WTC11 (cell line): ENCODE measurements at regions not wholly inside any gene's neighbourhood (a gene's known extent, or its start where the extent isn't known, plus 50 kb on each side); places are given as distances from the start of the nearest gene placed in this dataset.

Experiments used
- ATAC-seq: fragments of 200-7000 bp; cut with Tn5 transposase; 2 replicates; pipeline ENCODE4 v1.10.0; 2021; ENCODE audit warnings: mild to moderate bottlenecking, moderate library complexity
- CTCF ChIA-PET: fragments of 300-600 bp; sonication (Branson Sonifier 250); formaldehyde crosslinking; loops from one replicate; lab custom pipeline; 2021; ENCODE audit warnings: antibody characterized with exemption; lab: Charles Lee
- POLR2A ChIA-PET: fragments of 350-600 bp; sonication (Branson Sonifier 250); formaldehyde crosslinking; loops from one replicate; lab custom pipeline; 2021; ENCODE audit warnings: antibody characterized with exemption; lab: Charles Lee
- DNase-seq: peaks from one replicate; pipeline ENCODE4 v3.0.0; 2021; ENCODE audit warnings: low spot score
- H3K27ac Mint-ChIP-seq: 2 replicates; pipeline ENCODE4 v1.8.0; 2021; ENCODE audit warnings: mixed read lengths
- H3K27me3 Mint-ChIP-seq: 2 replicates; pipeline ENCODE4 v1.8.0; 2021; ENCODE audit warnings: low read depth, mild to moderate bottlenecking, moderate library complexity, mixed read lengths
- H3K36me3 Mint-ChIP-seq: 2 replicates; pipeline ENCODE4 v1.8.0; 2021; ENCODE audit warnings: mixed read lengths
- H3K4me1 Mint-ChIP-seq: 2 replicates; pipeline ENCODE4 v1.8.0; 2022; ENCODE audit warnings: mixed read lengths
- H3K4me3 Mint-ChIP-seq: 2 replicates; pipeline ENCODE4 v1.8.0; 2021; ENCODE audit warnings: mild to moderate bottlenecking, moderate library complexity, mixed read lengths
- H3K9me3 Mint-ChIP-seq: 2 replicates; pipeline ENCODE4 v1.8.0; 2021; ENCODE audit warnings: mixed read lengths
- ELF4 ChIP-seq: sonication (generic); formaldehyde crosslinking; IDR thresholded peaks from 2 replicates; pipeline ENCODE4 v1.8.1; 2022; ENCODE audit warnings: low read depth, mild to moderate bottlenecking, moderate library complexity, missing genetic modification reagents
- ETV6 ChIP-seq: sonication (generic); formaldehyde crosslinking; IDR thresholded peaks from 2 replicates; pipeline ENCODE4 v1.8.1; 2022; ENCODE audit warnings: mild to moderate bottlenecking, missing genetic modification reagents
- FOXK1 ChIP-seq: sonication (generic); formaldehyde crosslinking; IDR thresholded peaks from 2 replicates; pipeline ENCODE4 v1.8.0; 2022; ENCODE audit warnings: mild to moderate bottlenecking, moderate library complexity, missing genetic modification reagents
- MYBL2 ChIP-seq: sonication (generic); formaldehyde crosslinking; IDR thresholded peaks from 2 replicates; pipeline ENCODE4 v1.8.1; 2023; ENCODE audit warnings: mild to moderate bottlenecking, moderate library complexity, missing genetic modification reagents
- NFE2L1 ChIP-seq: sonication (generic); formaldehyde crosslinking; IDR thresholded peaks from 2 replicates; pipeline ENCODE4 v1.8.1; 2023; ENCODE audit warnings: missing genetic modification reagents
- NFYB ChIP-seq: sonication (generic); formaldehyde crosslinking; conservative IDR thresholded peaks from 2 replicates; pipeline ENCODE4 v1.8.0; 2022; ENCODE audit warnings: low read depth, missing genetic modification reagents
- NR1H2 ChIP-seq: sonication (generic); formaldehyde crosslinking; IDR thresholded peaks from 2 replicates; pipeline ENCODE4 v1.9.0; 2021; ENCODE audit warnings: mild to moderate bottlenecking, moderate library complexity, missing genetic modification reagents
- TEAD1 ChIP-seq: sonication (generic); formaldehyde crosslinking; IDR thresholded peaks from 2 replicates; pipeline ENCODE4 v1.8.0; 2022; ENCODE audit warnings: mild to moderate bottlenecking, missing genetic modification reagents
- TEAD4 ChIP-seq: sonication (generic); formaldehyde crosslinking; IDR thresholded peaks from 2 replicates; pipeline ENCODE4 v1.8.0; 2022; ENCODE audit warnings: mild to moderate bottlenecking, missing genetic modification reagents
- ZNF138 ChIP-seq: sonication (generic); formaldehyde crosslinking; conservative IDR thresholded peaks from 2 replicates; pipeline ENCODE4 v1.8.1; 2022; ENCODE audit warnings: mild to moderate bottlenecking, moderate library complexity, missing genetic modification reagents
- ZNF396 ChIP-seq: fragments of 250-450 bp; sonication (Bioruptor Pico); IDR thresholded peaks from 2 replicates; pipeline ENCODE4 v1.8.0; 2021; ENCODE audit warnings: mild to moderate bottlenecking, moderate library complexity, borderline replicate concordance
- ZNF416 ChIP-seq: fragments of 250-450 bp; sonication (Bioruptor Pico); IDR thresholded peaks from 2 replicates; pipeline ENCODE4 v1.9.0; 2021; ENCODE audit warnings: mild to moderate bottlenecking, inconsistent platforms
- ZNF423 ChIP-seq: fragments of 250-450 bp; sonication (Bioruptor Pico); IDR thresholded peaks from 2 replicates; pipeline ENCODE4 v2.1.2; 2022; ENCODE audit warnings: mild to moderate bottlenecking, moderate library complexity
- TF ChIP-seq, protein P1 (sequence below): sonication (generic); formaldehyde crosslinking; IDR thresholded peaks from 2 replicates; pipeline ENCODE4 v1.8.1; 2023; ENCODE audit warnings: mild to moderate bottlenecking, missing genetic modification reagents, moderate library complexity
- TF ChIP-seq, protein P2 (sequence below): fragments of 250-450 bp; sonication (Bioruptor Pico); IDR thresholded peaks from 2 replicates; pipeline ENCODE4 v1.9.0; 2021; ENCODE audit warnings: mild to moderate bottlenecking
- TF ChIP-seq, protein P3 (sequence below): sonication (generic); formaldehyde crosslinking; IDR thresholded peaks from 2 replicates; pipeline ENCODE4 v1.8.0; 2022; ENCODE audit warnings: mild to moderate bottlenecking, missing genetic modification reagents
- TF ChIP-seq, protein P4 (sequence below): sonication (generic); formaldehyde crosslinking; IDR thresholded peaks from 2 replicates; pipeline ENCODE4 v1.8.0; 2023; ENCODE audit warnings: missing genetic modification reagents, mild to moderate bottlenecking, borderline replicate concordance
- TF ChIP-seq, protein P5 (sequence below): sonication (generic); formaldehyde crosslinking; IDR thresholded peaks from 2 replicates; pipeline ENCODE4 v1.8.0; 2022; ENCODE audit warnings: missing genetic modification reagents

DNA sequence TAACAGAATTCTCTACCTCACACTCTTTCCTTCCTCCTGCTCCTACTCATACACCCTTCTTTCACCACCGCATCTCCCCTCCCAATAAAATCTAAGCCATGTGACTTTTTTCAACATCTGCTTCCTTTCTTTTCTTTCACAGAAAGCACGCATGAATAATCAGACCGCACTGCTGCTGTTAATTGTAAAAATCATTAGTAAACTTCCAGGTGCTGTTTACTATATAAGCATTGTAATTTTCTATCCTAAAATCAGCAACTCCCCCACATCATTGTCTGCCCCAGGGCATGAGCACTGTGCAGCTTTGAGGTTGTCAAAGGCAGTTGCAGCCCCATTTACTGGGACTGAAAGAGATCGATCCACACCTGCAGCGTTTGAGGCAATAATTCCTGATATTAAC lies 782.6 kb upstream of the ID2 start:
- peaks cover 24% of the 10 kb centered on the region for H3K9me3 Mint-ChIP-seq
- ChIA-PET CTCF (no interaction called here), POLR2A (no interaction called here)
- peaks cover 76% of the 10 kb centered on the region for H3K4me1 Mint-ChIP-seq
- peaks cover 4% of the 10 kb centered on the region for H3K27me3 Mint-ChIP-seq
- peak overlapping the region; percentile 97 for H3K27ac Mint-ChIP-seq
- H3K4me3 Mint-ChIP-seq = peak overlapping the region; percentile 1
- TF ChIP-seq, protein P1, sequence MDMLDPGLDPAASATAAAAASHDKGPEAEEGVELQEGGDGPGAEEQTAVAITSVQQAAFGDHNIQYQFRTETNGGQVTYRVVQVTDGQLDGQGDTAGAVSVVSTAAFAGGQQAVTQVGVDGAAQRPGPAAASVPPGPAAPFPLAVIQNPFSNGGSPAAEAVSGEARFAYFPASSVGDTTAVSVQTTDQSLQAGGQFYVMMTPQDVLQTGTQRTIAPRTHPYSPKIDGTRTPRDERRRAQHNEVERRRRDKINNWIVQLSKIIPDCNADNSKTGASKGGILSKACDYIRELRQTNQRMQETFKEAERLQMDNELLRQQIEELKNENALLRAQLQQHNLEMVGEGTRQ (CRISPR knock-in tag) = peak; percentile 51; the same call in 1 of the 2 replicates
- TF ChIP-seq ZNF396 (no peak), TEAD4 (CRISPR knock-in tag) (no peak), ELF4 (CRISPR knock-in tag) (no peak), NR1H2 (CRISPR knock-in tag) (no peak), NFE2L1 (CRISPR knock-in tag) (no peak), MYBL2 (CRISPR knock-in tag) (no peak), ZNF416 (no peak), NFYB (CRISPR knock-in tag) (no peak)
- TF ChIP-seq, protein P2, sequence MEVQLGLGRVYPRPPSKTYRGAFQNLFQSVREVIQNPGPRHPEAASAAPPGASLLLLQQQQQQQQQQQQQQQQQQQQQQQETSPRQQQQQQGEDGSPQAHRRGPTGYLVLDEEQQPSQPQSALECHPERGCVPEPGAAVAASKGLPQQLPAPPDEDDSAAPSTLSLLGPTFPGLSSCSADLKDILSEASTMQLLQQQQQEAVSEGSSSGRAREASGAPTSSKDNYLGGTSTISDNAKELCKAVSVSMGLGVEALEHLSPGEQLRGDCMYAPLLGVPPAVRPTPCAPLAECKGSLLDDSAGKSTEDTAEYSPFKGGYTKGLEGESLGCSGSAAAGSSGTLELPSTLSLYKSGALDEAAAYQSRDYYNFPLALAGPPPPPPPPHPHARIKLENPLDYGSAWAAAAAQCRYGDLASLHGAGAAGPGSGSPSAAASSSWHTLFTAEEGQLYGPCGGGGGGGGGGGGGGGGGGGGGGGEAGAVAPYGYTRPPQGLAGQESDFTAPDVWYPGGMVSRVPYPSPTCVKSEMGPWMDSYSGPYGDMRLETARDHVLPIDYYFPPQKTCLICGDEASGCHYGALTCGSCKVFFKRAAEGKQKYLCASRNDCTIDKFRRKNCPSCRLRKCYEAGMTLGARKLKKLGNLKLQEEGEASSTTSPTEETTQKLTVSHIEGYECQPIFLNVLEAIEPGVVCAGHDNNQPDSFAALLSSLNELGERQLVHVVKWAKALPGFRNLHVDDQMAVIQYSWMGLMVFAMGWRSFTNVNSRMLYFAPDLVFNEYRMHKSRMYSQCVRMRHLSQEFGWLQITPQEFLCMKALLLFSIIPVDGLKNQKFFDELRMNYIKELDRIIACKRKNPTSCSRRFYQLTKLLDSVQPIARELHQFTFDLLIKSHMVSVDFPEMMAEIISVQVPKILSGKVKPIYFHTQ (CRISPR knock-in tag) = no peak
- TF ChIP-seq, protein P3, sequence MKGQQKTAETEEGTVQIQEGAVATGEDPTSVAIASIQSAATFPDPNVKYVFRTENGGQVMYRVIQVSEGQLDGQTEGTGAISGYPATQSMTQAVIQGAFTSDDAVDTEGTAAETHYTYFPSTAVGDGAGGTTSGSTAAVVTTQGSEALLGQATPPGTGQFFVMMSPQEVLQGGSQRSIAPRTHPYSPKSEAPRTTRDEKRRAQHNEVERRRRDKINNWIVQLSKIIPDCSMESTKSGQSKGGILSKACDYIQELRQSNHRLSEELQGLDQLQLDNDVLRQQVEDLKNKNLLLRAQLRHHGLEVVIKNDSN = 0 out of 2 replicates have a peak, but pooled peaks have one; percentile 17
- H3K36me3 Mint-ChIP-seq = peaks cover 35% of the 10 kb centered on the region
- ATAC-seq = peak; percentile 26
- no peak for DNase-seq

DNA sequence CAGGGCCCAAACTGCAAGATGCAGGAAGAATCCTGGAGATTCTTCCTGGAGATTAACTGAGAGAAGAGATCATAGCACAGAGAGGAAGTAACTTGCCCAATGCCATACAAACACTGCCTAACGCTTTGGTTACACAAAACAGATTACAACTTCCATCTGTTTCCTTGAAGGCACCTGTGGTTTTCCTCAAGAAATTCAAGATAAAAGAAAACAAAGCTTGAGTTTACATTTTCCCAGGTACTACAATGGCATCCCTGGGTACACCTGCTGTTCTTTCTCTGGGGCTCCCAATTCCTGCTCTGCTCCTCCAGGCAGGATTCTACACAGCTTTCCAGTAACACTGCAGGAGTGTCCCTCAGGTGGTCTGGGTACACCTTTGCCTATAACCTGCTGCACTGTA lies 781.9 kb upstream of the ID2 start:
- H3K9me3 Mint-ChIP-seq = peaks cover 25% of the 10 kb centered on the region
- peaks cover 36% of the 10 kb centered on the region for H3K36me3 Mint-ChIP-seq
- H3K4me1 Mint-ChIP-seq = peaks cover 78% of the 10 kb centered on the region
- CTCF ChIA-PET = no interaction called here
- DNase-seq = no peak
- H3K4me3 Mint-ChIP-seq = no peak overlapping the region
- POLR2A ChIA-PET = no interaction called here
- peaks cover 4% of the 10 kb centered on the region for H3K27me3 Mint-ChIP-seq
- TF ChIP-seq ZNF138 (no peak), ZNF423 (peak; percentile 75; the same call in 1 of the 2 replicates), TEAD1 (CRISPR knock-in tag) (peak; percentile 66; the same call in 1 of the 2 replicates), FOXK1 (CRISPR knock-in tag) (peak; percentile 41; the same call in 1 of the 2 replicates), MYBL2 (CRISPR knock-in tag) (peak; percentile 65; the same call in 1 of the 2 replicates), ETV6 (CRISPR knock-in tag) (peak; percentile 95)
- TF ChIP-seq, protein P4, sequence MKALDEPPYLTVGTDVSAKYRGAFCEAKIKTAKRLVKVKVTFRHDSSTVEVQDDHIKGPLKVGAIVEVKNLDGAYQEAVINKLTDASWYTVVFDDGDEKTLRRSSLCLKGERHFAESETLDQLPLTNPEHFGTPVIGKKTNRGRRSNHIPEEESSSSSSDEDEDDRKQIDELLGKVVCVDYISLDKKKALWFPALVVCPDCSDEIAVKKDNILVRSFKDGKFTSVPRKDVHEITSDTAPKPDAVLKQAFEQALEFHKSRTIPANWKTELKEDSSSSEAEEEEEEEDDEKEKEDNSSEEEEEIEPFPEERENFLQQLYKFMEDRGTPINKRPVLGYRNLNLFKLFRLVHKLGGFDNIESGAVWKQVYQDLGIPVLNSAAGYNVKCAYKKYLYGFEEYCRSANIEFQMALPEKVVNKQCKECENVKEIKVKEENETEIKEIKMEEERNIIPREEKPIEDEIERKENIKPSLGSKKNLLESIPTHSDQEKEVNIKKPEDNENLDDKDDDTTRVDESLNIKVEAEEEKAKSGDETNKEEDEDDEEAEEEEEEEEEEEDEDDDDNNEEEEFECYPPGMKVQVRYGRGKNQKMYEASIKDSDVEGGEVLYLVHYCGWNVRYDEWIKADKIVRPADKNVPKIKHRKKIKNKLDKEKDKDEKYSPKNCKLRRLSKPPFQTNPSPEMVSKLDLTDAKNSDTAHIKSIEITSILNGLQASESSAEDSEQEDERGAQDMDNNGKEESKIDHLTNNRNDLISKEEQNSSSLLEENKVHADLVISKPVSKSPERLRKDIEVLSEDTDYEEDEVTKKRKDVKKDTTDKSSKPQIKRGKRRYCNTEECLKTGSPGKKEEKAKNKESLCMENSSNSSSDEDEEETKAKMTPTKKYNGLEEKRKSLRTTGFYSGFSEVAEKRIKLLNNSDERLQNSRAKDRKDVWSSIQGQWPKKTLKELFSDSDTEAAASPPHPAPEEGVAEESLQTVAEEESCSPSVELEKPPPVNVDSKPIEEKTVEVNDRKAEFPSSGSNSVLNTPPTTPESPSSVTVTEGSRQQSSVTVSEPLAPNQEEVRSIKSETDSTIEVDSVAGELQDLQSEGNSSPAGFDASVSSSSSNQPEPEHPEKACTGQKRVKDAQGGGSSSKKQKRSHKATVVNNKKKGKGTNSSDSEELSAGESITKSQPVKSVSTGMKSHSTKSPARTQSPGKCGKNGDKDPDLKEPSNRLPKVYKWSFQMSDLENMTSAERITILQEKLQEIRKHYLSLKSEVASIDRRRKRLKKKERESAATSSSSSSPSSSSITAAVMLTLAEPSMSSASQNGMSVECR (CRISPR knock-in tag) = no peak
- TF ChIP-seq, protein P5, sequence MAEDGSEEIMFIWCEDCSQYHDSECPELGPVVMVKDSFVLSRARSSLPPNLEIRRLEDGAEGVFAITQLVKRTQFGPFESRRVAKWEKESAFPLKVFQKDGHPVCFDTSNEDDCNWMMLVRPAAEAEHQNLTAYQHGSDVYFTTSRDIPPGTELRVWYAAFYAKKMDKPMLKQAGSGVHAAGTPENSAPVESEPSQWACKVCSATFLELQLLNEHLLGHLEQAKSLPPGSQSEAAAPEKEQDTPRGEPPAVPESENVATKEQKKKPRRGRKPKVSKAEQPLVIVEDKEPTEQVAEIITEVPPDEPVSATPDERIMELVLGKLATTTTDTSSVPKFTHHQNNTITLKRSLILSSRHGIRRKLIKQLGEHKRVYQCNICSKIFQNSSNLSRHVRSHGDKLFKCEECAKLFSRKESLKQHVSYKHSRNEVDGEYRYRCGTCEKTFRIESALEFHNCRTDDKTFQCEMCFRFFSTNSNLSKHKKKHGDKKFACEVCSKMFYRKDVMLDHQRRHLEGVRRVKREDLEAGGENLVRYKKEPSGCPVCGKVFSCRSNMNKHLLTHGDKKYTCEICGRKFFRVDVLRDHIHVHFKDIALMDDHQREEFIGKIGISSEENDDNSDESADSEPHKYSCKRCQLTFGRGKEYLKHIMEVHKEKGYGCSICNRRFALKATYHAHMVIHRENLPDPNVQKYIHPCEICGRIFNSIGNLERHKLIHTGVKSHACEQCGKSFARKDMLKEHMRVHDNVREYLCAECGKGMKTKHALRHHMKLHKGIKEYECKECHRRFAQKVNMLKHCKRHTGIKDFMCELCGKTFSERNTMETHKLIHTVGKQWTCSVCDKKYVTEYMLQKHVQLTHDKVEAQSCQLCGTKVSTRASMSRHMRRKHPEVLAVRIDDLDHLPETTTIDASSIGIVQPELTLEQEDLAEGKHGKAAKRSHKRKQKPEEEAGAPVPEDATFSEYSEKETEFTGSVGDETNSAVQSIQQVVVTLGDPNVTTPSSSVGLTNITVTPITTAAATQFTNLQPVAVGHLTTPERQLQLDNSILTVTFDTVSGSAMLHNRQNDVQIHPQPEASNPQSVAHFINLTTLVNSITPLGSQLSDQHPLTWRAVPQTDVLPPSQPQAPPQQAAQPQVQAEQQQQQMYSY (CRISPR knock-in tag) = no peak
- peak overlapping the region; percentile 97 for H3K27ac Mint-ChIP-seq
- ATAC-seq = peak; percentile 80
